NAMALWA (cell line): ENCODE measurements at regions not wholly inside any gene's neighbourhood (a gene's known extent, or its start where the extent isn't known, plus 50 kb on each side); places are given as distances from the start of the nearest gene placed in this dataset.
"Not testable (repeated sequence)": the region's sequence is repeated elsewhere in the genome, so short reads cannot be mapped to it uniquely, and the experiment has no call there.

Source experiments
- DNase-seq: peaks from one replicate; pipeline ENCODE4 v3.0.0-alpha.2; 2015; ENCODE audit warnings: low spot score

DNA sequence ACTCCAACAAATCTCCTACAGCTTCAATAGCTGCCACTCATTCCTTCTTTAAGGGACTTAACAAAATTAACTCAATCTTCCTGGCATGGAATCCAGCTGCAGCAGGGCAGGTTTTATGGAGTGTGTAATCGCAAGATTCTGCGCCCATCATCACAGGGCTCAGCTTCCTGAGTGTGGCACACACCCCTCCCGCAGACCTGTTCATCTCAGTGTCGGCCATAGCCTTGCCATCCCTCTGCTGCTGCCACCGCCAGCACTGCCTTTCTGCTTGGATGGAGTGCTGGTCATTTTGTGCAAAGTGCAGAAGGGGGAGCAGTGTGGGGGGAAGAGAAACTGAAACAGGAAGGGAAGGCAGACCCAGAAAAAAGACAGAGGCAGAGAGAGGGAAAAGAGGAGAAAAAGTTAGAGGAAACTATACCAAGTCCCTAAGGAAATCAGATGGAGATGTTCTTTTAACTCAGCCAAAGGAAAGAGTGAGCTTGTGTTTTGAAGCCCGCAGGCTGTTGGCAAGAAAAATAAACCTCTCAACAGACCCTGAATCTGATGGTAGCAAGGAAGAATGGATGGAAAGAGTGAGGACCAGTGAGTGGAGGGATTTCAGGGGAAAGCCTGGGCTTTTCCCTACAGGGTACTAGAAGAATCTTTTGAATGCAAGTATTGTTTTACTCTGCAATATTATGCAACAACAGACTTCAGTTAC lies 324.2 kb downstream of the SEC16B start:
- DNase-seq, result no peak

DNA sequence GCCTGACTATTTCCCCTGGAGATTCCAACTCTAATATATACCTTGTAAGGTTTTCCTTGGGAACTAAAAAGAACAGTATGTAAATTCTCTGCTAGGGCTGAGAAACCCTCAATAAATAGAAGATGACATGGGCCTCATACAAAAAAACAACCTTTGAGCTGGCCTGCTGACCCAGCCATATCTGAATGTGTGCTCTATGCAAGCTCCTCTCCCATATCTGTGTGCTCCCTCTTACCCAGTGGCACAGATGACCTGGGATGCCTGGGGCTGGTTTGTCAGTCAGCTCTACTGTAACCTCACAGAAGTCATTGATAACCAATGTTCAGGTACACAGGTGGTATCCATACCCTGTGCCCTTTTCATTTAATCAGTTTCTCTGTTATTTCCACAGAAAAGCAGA lies 329.2 kb downstream of the SEC16B start:
- no peak for DNase-seq

DNA sequence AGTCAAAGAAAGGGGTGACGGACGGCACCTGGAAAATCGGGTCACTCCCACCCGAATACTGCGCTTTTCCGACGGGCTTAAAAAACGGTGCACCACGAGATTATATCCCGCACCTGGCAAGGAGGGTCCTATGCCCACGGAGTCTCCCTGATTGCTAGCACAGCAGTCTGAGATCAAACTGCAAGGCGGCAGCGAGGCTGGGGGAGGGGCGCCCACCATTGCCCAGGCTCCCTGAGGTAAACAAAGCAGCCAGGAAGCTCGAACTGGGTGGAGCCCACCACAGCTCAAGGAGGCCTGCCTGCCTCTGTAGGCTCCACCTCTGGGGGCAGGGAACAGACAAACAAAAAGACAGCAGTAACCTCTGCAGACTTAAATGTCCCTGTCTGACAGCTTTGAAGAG lies 335.7 kb downstream of the SEC16B start:
- DNase-seq, result not testable (repeated sequence)

GRCh38 chr1:177632923-177633615 lies 336.8 kb downstream of the SEC16B start:
- no peak for DNase-seq

DNA sequence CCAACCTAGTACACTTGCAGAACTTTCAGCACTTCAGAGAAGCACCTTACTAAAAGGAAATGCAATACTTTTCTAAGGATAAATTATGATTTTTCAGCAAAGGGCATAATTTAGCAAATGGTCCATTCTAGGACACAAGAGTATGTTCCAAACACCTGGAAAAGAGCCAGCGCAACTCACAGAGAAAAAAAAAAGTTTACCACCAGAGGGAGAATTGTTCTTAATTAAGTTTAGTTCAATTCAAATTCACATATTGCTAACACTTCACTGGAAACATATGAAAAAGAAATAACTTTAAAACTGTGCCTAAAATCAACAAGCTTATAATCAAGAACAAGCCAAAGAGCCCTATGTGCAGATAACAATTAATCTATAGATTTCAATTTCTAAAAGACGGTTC lies 338.1 kb downstream of the SEC16B start:
- DNase-seq, result no peak

DNA sequence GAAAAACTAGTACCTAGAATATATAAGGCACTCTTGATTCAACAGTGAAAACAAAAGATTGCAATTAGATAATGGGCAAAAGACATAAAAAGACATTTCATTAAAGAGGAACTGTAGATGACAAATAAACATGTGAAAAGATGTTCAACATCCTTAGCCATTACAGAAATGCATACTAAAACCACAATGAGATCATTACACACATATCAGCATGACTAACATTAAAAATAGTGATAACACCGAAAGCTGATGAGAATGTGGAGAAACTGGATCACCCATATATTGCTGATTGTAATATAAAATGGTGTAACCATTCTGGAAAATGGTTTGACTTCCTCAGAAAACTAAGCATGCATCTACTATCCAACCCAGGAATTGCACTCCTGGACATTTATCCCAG lies 340.3 kb downstream of the SEC16B start:
- DNase-seq, result no peak

GRCh38 chr1:177627148-177627910 lies 342.5 kb downstream of the SEC16B start:
- no peak for DNase-seq

DNA sequence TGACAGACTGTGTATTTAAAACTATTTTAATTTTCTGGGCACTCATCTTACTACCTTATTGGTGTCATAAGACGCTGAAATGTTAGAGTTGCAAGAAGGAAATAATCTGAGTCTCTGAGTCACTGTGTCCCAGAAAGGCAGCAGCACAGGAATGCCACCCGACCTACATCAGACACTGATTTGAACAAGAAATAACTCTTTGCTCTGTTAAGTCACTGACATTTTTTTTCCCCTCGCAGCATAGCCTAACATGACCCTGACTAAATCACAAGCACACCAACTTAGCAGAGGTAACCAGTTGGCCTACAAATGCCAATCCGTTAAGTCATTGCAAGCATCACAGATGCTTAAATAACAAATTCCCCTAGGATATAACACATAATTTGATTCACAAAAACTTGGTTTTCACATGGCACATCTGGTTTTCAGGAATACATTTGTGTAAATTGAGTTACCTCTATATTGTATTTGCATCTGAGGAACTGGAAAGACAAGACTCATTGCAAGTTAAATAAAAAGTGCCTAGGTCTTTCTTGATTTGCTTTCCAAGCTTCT lies 349.1 kb downstream of the SEC16B start:
- DNase-seq, result no peak

DNA sequence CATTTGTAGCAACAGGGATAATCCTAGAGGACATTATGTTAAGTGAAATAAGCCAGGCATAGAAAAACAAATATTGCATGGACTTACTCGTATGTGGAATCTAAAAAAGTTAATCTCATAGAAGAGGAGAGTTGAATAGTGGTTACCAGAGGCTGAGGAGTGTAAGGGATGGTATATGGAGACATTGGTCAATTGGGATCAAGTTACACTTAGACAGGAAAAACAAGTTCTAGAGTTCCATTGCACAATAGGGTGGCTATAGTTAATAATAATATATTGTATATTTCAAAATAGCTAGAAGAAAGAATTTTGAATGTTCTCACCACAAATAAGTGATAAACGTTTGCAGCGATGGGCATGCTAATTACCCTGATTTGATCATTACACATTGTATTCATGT lies 354.6 kb downstream of the SEC16B start:
- DNase-seq, result no peak

- DNase-seq, result no peak
These were observed 358.5 kb downstream of the SEC16B start for GRCh38 chr1:177611402-177611801.

- no peak for DNase-seq
These were observed 359.9 kb downstream of the SEC16B start for GRCh38 chr1:177609953-177610352.

- no peak for DNase-seq
These were observed 368.9 kb downstream of the SEC16B start for GRCh38 chr1:177600936-177601335.

DNA sequence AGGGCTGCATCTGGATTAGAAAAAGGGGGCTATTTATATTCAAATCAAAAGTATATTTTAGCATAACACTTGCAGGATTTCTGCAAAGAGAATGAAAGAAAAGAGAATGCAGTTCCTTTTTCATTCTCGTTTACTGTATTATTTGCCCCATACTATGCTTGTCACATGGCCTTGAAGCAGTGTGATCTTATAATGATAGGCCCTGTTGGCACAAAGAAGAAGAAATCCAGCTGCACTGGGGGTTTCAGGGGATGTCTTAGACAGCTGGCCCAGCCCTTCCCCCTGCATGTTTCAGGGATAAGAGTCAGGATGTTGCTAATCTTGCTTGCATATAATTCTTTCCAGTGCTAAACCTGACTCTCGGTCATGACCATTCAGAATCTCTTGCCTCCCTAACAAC lies 369.5 kb downstream of the SEC16B start:
- no peak for DNase-seq

- no peak for DNase-seq
These were observed 372.5 kb downstream of the SEC16B start for GRCh38 chr1:177597393-177597792.

DNA sequence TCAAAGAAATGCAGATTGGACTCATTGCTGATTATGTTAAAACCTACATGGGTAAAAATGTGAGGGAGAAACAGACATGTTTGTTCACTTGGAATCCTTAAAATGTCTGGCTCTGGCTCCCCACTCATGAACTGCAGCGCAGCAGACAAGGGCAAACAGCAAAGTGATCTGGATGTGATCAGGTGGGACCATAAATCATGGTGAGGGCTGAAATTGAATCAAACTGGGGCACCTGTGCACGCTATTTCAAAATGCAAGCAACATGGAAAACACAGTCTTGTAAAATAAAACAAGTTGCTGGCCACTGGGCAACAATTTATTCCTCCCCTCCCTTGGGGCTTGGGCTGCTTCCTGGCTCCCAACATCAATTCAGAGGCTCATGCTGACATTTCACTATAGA lies 373.4 kb downstream of the SEC16B start:
- no peak for DNase-seq

DNA sequence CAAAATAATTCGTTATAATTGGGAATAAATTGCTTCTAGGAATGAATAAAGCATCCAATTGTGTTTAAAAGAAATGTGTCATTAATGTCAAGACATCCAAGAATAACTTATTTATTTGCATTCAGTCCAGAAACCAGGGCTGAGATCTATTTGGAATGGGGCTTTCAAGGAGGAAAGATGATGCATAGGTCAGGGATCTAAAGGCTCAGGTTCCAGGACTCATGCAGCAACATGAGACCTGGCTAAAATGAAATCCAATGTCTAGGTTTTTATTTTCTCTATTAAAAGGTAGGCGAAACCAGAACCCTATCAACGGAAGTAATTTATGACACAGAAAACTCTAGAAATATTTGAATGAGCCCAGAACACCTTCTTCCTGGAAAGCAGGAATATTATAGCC lies 376.8 kb downstream of the SEC16B start:
- DNase-seq, result no peak

- no peak for DNase-seq
These were observed 377.2 kb downstream of the SEC16B start for GRCh38 chr1:177592624-177593023.

DNA sequence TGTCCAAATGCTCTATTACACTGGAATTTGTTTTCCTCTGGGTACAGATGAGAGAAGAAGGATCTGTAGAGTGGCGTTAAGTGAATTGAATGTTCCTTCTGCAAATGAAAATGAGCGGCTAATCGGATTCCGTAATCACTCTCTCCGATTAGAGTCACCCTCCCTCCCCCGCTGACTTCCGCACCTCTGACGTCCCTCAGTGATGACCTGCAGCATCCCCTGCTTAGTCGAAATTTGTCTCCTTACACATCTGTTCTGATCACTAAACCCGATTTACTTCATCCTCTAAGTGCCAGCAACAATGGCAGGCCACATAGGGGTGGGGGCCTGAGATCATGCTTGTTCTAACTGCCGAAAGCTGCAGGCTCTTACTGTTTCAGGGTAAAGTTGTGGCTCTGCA lies 378.7 kb downstream of the SEC16B start:
- no peak for DNase-seq

DNA sequence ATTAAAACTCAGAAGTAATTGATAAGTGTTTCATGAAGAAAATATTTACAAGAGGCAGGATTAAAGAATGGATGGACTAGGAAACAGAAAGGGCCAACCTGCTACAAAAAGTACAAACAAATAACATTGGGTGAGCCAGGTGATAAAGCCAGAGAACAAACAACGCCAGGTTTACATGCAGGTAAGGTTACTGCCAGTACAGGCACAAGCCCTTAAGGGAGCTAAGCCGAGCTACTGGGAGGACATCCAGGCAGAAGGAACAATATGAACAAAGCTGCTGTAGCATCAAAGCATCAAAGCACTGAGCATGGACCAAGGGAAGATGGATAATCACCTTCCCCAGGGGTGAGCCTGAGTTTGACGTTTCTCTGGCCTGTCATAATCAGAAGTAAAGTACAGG lies 380.7 kb downstream of the SEC16B start:
- no peak for DNase-seq

- no peak for DNase-seq
These were observed 383.4 kb downstream of the SEC16B start for GRCh38 chr1:177586429-177586828.

GRCh38 chr1:177585302-177586220 lies 384.3 kb downstream of the SEC16B start:
- DNase-seq, result no peak

DNA sequence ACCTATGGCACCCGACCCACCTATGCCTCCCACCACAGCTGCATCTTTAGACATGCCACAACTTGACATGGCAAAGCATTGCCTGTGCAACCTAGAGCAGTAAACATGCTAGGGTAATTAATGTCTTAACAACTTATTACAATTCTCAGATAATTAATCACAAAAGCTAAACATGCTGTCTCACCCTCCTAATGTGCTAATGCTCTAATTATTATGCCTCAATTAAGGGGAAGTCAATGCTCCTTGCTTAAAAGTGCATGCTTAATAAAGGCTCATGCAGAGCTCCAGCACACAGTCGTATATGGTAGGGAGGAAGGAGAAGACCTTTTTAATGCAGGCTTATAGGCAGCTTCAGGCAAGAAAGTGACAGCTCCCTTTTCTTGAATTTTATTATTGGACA lies 396.0 kb downstream of the SEC16B start:
- no peak for DNase-seq
